NCI-H2081 (cell line): ENCODE measurements at regions not wholly inside any gene's neighbourhood (a gene's known extent, or its start where the extent isn't known, plus 50 kb on each side); places are given as distances from the start of the nearest gene placed in this dataset.
"Not testable (repeated sequence)": the region's sequence is repeated elsewhere in the genome, so short reads cannot be mapped to it uniquely, and the experiment has no call there.

Experiments used
- DNase-seq, 2 experiments: peaks; one replicate each; lab custom pipeline; 2025; lab: John Stamatoyannopoulos, UW

DNA sequence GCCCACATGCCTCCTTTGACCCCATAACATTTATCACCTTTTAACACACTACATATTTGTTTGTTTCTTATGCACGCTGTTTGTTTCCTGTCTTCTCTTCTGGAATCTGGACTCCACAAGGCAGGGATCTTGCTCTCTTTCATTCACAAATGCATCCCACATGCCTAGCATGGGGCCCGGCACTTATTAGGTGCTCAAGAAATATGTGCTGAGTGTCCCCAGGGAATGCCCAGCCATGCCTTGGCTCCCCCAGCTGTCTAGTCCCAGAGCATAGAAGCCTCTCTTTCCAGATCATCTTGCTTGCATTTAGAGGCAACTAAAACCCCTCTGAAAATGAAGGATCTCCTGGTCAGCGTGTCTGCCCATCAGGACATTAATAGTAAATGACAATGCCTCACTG is 283.7 kb downstream of the CBLN1 start:
- DNase-seq = no peak

DNA sequence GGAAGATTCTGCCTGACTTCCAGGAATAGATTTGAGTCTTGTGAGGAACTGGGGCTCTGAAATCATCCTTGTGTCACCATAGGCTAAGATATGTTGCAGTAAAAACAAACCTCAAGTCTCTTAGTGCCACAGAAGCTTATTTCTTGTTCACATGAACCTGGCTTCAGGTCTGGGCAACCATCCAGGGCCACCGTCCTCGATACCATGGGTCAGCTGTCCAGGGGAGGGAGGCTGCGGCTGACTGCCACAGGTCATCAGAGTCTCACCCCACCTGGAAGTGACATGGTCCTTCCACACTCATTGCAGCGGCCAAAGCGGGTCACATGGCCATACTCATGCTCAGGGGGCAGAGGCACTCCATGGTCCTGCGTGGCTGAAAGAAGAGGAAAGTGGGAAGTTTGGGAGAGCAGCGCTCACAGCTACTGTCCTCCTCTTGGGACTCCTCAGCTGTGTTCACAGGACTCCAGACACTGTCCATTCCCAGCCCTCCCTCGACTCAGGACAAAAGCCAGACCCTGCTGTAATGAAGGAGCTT is 284.5 kb downstream of the CBLN1 start:
- DNase-seq = no peak

DNA sequence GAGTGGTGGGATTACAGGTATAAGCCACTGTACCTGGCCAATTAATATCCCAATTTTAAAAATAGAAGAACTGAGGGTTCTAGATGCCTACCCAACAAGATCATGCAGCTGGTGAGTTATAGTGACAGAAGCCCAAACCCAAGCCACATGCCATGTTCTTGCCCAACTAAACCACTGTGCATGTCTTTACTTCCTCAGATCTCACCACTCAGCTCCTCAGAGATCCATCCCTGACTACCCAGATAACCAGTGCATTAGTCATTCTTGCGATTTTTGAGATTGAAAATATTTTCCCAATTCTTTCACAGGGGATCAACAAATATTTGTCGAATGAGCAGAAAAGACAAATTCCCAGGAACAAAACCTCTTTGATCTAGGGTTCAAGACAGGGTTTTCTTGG is 303.1 kb downstream of the CBLN1 start:
- no peak for DNase-seq

DNA sequence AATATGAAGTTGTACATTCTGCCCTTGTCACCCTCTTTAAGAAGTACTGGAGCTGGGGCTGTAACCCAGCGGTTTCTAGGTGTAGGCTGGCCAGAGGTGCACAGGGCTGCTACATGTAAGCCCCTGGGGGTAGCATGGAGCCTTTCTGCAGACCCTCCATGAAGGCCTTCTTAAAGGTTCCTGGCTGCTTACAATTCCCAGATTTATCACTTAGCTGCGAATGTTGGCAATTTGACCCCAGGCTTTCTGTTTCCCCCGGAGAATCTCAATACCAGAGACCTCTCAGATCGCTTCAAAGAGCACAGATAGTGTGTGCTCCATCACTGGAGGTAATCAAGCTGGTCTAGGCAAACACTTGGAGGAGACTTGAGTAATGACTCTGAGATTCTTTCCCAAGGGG is 309.4 kb downstream of the CBLN1 start:
- no peak for DNase-seq

DNA sequence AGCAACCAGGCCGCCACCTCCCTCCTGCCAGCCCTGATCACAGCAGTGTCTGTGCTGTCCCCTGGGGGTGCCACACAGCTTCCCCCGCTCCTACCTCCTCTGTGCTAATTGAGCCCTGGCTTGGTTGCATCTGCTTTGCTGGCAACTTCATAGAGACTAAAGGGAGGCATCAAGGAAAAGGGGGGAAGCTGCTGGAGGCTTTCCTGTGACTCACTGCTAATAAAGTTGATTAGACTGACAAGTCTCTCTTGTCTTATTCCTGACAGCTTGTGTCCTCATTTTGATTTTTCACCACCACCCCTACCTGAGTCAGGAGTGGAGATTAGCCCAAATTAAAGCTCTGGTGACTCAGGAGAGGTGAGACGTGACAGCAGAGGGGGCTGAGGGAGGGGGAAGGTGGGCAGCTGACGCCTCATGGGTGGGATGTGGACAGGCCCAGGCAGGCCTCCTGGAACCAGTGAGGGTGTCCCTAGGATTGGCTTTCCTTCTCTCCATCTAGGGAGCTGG is 310.0 kb downstream of the CBLN1 start:
- no peak for DNase-seq

DNA sequence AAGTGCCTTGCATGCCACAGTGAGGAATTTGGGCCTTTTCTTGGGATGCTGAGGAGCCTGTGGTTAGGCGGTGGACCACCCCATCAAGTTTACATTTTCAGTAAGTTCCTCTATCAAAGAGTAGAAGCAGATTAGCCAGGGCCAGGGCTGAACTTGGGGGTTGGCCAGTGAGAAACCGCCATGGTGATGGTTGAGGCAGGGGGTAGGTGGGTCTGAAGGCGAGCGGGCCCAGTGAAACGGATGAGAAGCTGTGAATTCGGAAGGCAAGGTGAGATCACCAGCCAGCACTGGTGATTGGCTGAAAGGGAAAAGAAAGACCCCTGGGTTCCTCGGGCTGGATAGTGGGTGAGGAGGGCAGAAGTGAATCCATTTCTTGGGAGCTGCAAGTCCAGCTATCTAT is 311.4 kb downstream of the CBLN1 start:
- DNase-seq = no peak

DNA sequence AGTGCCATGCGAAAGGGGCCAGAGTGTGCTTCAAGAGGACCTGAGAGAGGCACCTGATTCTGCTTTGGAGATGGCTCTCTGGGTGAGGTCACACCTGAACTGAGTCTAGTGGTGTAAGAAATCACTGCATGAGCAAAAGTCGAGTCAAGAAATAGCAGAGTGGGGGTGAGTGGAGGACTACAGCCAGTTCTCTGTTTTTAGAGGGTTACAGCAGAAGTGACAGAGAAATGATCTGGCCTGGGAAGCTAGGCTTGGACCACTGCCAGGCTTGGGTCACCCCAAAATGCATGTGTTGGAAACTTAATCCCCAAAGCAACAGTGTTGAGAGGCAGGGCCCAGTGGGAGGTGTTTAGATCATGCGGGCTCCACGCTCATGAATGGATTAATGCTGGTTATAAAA is 312.0 kb downstream of the CBLN1 start:
- no peak for DNase-seq

DNA sequence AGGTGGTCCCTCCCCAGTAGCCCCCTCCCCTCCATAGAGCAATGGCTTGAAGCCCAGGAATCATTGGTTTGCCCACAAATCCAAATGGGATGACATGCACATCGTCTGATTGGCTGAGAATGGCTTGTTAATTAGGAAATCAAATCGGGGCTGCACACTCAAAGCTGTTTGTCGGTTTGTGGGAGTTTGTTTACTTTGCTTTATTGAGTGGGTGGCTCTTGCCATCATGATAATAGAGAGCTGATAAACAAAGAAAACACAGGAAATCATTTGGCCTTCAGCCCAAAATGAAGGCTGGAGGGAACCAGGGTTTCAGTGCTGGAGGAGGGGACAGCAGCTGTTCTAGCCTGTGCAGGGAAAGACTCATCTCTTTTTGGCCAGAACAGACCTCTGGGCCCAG is 316.3 kb downstream of the CBLN1 start:
- peak in 1 of 2 experiments; percentile 0 for DNase-seq

DNA sequence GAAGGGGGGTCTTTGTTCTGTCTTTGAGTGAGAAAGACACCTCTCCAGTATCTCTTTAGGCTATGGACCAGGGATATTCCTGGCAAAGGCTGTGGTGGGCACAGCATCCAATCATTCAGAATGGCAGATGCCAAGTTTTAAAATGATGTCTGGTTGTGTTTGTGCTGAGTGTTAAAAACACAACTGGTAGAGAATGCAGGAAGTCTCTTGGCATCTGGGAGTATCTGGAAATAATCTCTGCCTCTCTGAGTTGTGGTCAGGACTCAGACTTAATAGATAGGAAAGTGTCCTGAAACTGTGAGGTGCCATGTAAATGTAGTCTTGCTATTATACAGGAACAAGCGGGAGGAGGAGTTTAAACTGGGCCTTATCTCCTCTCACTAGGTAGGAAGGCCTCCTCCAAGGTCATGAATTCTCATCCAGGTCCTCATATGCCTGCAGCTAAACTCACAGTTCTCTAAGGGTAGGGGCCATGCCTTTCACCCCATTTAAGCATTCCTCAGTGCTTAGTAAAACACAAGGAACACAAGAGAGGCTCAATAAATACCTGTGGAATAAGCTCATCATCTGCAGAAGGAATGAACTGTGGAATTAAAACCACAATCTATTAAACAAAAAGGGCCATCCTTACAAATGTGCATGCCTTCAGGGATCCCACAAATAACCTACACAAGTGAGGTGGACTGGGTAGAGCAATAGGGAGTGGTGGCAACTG is 317.6 kb downstream of the CBLN1 start:
- DNase-seq = no peak

DNA sequence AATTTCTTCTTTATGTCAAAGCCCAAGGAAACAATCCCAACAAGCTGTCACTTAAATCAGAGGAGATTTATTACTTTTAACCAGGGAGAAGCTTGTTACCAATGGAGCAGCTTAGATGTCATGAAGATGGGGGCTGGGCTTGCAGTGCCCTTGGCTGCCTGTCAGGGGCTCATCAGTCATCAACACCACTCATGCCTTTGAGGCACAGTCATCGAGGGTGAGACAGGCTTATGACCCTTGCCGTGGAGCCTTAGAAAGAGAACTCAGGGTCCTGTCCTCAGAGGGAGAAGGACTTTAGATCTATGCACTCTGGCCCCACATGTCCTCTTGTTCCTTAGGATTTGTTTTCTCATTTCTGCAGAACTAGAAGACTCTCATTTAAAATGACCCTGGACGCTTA is 318.3 kb downstream of the CBLN1 start:
- DNase-seq = no peak

DNA sequence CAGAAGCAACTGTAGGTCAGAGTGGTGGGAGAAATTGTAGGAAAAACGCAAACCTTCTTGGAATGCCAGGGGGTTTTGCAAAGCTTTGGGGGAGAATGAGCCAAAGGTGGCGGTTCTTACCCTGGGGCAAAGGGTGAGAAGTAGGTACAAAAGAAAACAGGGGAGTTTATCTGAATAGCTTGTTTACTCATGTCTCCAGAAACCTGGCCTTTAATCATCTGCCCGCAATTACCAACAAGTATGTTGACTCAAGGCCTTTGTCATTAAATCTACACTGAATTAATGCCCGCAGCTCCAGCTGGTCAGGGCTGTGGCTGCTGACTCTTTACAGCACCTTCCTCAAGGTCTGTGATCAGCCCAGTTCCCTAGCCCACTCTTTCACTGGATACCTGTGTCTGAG is 320.1 kb downstream of the CBLN1 start:
- no peak for DNase-seq

DNA sequence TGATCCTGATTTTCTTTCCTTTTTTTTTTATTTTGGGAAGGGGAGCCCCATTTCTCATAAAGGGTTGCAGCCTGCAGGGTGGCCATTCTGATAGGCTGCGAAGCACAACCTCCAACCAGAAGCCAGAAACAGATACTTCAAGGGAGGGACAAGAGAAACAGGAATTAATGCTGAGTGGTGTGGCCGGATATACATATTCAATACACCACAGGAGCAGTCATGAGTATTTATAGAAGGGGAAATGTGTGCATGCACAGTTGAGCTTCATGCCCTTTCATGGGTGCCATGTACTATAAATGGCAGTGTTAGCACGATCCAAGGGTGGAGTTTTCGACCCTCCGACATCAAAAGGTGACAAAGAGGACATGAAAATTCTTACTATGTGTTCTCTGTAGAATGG is 320.8 kb downstream of the CBLN1 start:
- no peak for DNase-seq

DNA sequence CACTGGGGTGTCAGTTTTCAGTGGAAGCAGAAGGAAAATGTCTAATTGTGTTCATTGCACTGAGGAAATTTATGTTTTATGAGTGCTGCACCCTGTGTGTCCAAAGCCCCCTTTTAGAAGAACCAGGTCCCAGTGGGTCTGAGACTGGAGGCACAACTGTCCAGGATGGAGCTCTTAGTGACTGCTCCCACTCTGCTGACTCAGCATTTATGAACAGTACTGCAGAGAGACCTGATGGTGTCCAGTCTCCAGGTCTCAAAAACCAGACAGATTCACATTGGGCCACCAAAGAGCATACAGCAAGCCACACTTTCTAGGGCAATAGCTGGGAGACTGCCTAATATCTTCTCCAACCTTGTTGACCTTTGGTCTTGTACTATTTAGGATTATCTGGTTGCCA is 321.9 kb downstream of the CBLN1 start:
- no peak for DNase-seq

DNA sequence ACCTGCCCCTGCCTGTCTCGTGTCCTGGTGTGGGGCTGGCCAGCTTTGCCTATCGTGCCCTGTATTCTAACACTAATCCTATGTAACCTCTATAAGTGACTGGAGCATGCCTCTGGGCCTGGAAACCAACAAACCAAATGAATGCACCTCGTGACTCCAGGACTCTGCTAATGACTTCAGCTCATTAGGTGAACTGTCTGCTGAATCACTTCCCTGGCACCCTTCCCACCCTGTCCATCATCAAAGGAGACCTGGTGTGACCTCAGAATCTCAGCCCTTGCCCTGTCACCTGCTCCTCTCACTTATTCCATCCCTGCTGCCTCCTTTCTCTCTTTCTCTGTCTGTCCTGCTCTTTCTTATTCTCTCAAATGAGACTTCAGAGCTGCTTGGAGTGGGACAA is 322.4 kb downstream of the CBLN1 start:
- DNase-seq = no peak

DNA sequence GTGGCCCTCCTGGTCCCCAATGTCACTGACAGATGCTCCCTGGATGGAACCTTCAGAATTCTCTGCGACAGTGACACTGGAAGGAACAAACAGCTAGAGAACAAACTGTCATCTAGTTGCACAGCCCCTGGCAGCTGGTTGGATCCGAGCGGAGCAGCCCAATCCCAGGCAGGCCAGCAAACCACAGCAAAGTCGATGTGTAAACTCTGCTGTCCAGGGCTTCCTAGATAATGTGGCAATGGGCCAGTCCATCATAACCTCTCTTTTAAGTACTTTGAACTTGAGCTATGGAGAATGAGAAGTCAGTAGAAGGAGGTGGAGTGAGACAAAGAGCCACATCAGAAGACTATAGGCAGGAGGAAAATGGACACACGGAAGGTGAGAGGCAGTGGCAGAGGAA is 323.0 kb downstream of the CBLN1 start:
- DNase-seq = no peak

DNA sequence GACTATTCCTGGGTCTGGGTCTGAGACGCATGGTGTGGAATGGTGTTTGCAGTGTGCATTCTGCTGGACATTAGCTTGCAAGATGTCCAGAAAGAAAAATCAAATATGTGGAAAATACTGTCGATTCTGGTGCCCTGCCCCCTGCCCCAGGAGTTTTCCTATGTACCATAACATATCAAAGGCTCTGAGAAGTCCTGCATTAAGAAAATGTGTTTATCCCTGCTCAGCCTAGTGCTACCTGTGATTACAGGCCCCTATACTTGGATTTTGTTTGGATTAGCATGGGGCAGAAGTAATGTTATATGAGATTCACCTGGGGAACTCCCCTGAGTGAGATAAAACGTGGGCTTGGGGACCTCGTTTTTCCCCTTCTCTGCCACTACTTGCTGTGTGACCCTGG is 325.0 kb downstream of the CBLN1 start:
- DNase-seq = no peak

DNA sequence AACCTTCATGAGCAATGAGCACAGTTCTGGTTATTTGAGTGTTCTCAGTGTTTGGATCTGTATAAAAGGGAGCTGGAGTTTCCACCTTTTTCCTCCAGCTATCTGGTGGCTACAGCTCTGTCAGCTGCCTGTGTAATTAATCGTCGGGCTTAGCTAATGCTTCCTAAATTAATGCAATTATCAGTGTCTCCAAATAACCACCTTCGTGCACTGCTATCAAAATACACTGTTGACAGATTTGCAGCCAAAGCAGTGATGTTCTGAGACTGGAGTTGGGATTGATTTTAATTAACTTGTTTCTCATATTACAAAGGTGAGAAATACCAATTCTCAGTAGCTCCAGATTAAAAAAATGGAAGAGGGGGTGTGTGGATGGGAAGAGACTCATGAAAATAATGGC is 325.8 kb downstream of the CBLN1 start:
- no peak for DNase-seq

DNA sequence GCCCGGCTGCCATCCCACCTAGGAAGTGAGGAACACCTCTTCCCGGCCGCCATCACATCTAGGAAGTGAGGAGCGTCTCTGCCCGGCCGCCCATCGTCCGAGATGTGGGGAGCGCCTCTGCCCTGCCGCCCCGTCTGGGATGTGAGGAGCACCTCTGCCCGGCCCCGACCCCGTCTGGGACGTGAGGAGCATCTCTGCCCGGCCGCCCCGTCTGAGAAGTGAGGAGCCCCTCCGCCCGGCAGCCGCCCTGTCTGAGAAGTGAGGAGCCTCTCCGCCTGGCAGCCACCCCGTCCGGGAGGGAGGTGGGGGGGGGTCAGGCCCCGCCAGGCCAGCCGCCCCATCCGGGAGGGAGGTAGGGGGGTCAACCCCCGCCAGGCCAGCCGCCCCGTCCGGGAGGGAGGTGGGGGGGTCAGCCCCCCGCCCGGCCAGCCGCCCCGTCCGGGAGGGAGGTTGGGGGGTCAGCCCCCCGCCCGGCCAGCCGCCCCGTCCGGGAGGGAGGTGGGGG is 330.0 kb downstream of the CBLN1 start:
- not testable (repeated sequence) for DNase-seq

DNA sequence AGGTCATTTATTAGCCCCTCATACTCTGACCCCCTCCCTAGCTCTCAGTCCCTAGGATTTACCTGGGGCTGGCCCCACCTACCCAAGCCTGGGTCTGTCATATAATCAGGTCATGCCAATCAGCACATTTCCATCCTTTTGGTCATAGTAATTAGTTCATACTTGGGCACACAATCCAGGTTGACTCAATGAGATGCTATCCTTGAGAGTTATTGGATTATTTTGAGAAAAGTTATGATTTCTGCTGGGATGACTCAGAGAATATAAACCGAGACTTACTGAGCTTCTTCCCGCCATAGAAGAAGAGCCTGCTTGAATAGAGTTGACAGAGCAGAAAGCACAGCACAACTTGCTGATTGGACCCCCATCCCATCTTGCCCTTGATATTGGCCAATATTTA is 331.5 kb downstream of the CBLN1 start:
- no peak for DNase-seq

DNA sequence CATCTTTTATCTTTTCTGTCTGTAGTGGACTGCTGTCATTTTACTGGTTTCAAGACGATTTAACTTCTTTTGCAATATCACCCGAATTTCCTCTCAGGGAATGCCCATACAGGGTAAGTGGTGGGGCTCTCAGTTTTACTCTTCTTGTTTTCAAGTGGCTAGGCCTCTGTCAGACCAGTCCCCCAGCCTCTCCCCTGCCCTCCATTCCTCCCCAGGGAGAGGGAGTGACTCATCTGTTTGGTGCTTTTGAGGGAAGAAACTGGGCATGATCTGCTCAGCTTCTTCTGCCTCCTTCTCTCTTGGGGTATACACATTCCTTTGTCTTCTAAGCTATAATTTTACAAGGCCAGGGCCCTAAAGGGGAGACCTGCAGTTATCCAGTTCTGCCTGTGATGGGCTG is 332.0 kb downstream of the CBLN1 start:
- no peak for DNase-seq

DNA sequence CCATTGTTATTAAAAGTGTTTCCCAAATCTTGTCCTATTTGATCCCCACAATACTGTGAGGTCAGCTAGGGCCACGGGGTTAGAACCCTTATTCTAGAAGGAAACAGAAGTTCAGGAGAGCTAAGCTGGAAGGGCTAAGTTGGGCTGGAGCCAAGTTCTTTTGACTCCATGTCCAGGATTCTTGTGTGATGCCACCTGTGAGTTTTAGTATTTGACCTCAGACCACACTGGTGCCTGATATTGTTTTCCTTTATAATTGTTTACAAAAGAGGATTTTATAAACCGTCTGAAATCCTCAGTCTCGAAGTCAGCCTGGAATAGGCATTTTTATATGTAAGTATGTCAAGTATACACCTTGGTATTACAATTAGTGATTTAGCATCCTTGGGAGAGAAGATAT is 332.7 kb downstream of the CBLN1 start:
- no peak for DNase-seq

DNA sequence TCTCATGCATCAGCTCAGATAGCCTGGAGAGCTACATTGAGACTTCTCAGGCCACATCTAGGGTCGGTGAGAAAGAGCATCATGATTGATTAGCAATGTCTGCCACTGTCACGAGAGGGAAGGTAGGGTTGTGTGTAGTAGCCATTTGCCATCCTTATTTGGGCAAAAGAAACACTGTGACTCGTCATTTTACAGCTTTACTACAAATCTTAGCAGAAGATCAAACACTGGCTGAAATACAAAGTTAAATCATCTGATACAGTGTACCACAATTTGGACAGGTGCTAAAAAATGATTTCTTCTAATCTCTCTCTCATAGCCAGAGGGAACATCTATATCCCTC is 334.3 kb downstream of the CBLN1 start:
- no peak for DNase-seq

DNA sequence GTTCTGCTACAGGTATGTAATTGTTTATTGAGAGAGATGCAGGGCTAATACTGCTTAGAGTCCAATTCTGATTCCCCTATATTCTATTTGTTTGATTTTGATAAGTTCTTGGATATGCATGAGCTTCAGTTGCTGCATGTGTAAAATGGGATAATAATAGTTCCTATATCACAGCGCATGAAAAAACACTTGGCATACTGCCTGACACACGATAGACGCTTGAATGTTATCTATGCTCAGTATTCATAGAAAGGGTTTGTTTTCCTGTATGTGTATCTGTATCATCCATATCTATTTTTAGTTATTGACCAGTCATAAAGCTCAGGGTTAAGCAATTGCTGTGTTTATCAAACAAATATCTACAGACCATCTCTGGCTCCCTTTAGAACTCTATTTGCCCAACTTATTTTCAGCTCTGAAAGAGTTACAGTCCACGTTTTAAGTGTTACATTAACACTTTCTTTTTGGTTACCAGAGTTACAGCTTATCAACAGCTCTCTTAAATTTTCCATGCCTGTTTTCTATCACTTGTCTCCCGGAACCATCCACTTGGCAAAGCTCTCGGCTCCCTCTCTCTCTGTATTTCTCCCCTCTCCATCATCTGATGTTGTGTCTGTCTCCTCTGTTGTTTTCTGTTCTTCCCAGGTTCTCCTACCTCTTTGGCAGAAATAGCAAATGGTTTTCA is 334.8 kb downstream of the CBLN1 start:
- no peak for DNase-seq

DNA sequence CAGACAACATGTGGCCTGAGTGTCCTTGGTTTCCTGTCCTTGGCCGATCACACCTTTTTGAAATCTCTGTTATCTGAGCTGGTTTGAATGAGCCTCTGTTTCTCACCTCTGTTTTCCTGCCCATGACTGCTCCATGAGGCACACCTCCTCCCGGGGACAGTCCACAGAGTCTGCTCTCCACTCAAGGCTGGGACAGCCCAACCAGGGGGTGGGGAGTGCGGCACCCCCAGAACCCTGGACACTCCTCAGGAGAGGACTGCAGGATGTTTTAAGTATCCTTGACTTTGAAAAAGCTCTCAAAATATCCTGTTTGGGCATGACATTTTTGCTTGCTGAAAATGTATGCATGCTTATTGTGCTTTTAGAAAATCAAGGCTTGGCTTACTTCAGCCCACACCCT is 333.0 kb upstream of the N4BP1 start:
- DNase-seq = no peak
